Loucy (cell line): ENCODE measurements at regions not wholly inside any gene's neighbourhood (a gene's known extent, or its start where the extent isn't known, plus 50 kb on each side); places are given as distances from the start of the nearest gene placed in this dataset.

Experiments
- H2AFZ ChIP-seq: fragments of 200-600 bp; sonication (generic); 2 replicates; pipeline ENCODE4 v1.6.0; 2016; ENCODE audit warnings: antibody characterized with exemption, mild to moderate bottlenecking, low read length, moderate library complexity
- H3F3A ChIP-seq: fragments of 200-600 bp; 2 replicates; pipeline ENCODE4 v1.6.0; 2016; ENCODE audit warnings: antibody characterized with exemption, low read depth, mild to moderate bottlenecking
- H3K27me3 ChIP-seq: fragments of 200-600 bp; sonication (generic); 2 replicates; pipeline ENCODE4 v1.6.1; 2014; ENCODE audit warnings: low read length, mild to moderate bottlenecking; ENCODE audit not compliant: insufficient read depth, poor library complexity, severe bottlenecking
- H3K36me3 ChIP-seq: fragments of 200-600 bp; sonication (generic); 2 replicates; pipeline ENCODE4 v1.6.1; 2016; ENCODE audit warnings: low read length; ENCODE audit not compliant: insufficient read depth
- H3K4me1 ChIP-seq: fragments of 200-600 bp; sonication (generic); 2 replicates; pipeline ENCODE4 v1.5.1; 2014; ENCODE audit warnings: low read length, mild to moderate bottlenecking; ENCODE audit not compliant: insufficient read depth, poor library complexity, severe bottlenecking
- H3K4me2 ChIP-seq: fragments of 200-600 bp; sonication (generic); 2 replicates; pipeline ENCODE4 v1.6.0; 2014; ENCODE audit warnings: antibody characterized with exemption, low read length, low read depth, mild to moderate bottlenecking; ENCODE audit not compliant: poor library complexity, severe bottlenecking
- H3K4me3 ChIP-seq: fragments of 200-600 bp; sonication (generic); 2 replicates; pipeline ENCODE4 v1.5.1; 2014; ENCODE audit warnings: low read length, mild to moderate bottlenecking, mixed read lengths; ENCODE audit not compliant: poor library complexity, severe bottlenecking
- H3K79me2 ChIP-seq: fragments of 200-600 bp; sonication (generic); 2 replicates; pipeline ENCODE4 v1.6.1; 2014; ENCODE audit warnings: low read length; ENCODE audit not compliant: insufficient read depth
- H3K9ac ChIP-seq: fragments of 200-600 bp; sonication (generic); 2 replicates; pipeline ENCODE4 v1.6.0; 2014; ENCODE audit warnings: mild to moderate bottlenecking, low read depth, low read length, moderate library complexity; ENCODE audit not compliant: poor library complexity, severe bottlenecking
- H3K9me2 ChIP-seq: fragments of 200-600 bp; sonication (generic); replicated peaks from 2 replicates; pipeline ENCODE4 v1.6.1; 2016; ENCODE audit warnings: low read depth, low read length, mixed read lengths
- H3K9me3 ChIP-seq: fragments of 200-600 bp; sonication (generic); 2 replicates; pipeline ENCODE4 v1.6.1; 2014; ENCODE audit warnings: mild to moderate bottlenecking, antibody characterized with exemption, low read length, low read depth; ENCODE audit not compliant: insufficient read depth
- H4K20me1 ChIP-seq: fragments of 200-600 bp; sonication (generic); 2 replicates; pipeline ENCODE4 v1.6.0; 2014; ENCODE audit warnings: antibody characterized with exemption, low read length, mild to moderate bottlenecking; ENCODE audit not compliant: insufficient read depth, poor library complexity, severe bottlenecking
- CTCF ChIP-seq: fragments of 200-600 bp; sonication (generic); conservative IDR thresholded peaks from 2 replicates; pipeline ENCODE4 v1.5.1; 2014; ENCODE audit warnings: mild to moderate bottlenecking, antibody characterized with exemption, low read length
- EZH2phosphoT487 ChIP-seq: fragments of 200-600 bp; IDR thresholded peaks from 2 replicates; pipeline ENCODE4 v1.6.1; 2018; ENCODE audit warnings: antibody characterized with exemption, mild to moderate bottlenecking, moderate library complexity, borderline replicate concordance

- Histone ChIP-seq H3K4me3 (peak overlapping the region; percentile 15), H3K27me3 (no peaks in the 10 kb centered on the region), H4K20me1 (no peaks in the 10 kb centered on the region), H3K9me2 (no peaks in the 10 kb centered on the region), H3K36me3 (no peaks in the 10 kb centered on the region), H3K9ac (peak overlapping the region; percentile 4), H3K9me3 (no peaks in the 10 kb centered on the region), H3F3A (peaks cover 4% of the 10 kb centered on the region; the same call in 1 of the 2 replicates), H3K79me2 (no peaks in the 10 kb centered on the region), H3K4me2 (peak overlapping the region; percentile 57), H2AFZ (no peak overlapping the region), H3K4me1 (peaks cover 73% of the 10 kb centered on the region)
- no peak for TF ChIP-seq CTCF
- TF ChIP-seq EZH2phosphoT487 = no peak
These were observed 189.2 kb downstream of the PLPP4 start for GRCh38 chr10:120646159-120646732.

GRCh38 chr10:120646738-120647456, 189.9 kb downstream of the PLPP4 start:
- Histone ChIP-seq H3K27me3 (no peaks in the 10 kb centered on the region), H4K20me1 (no peaks in the 10 kb centered on the region), H3K9me2 (no peaks in the 10 kb centered on the region), H3K4me1 (peaks cover 67% of the 10 kb centered on the region), H3F3A (peaks cover 3% of the 10 kb centered on the region; the same call in 1 of the 2 replicates), H3K9ac (peak overlapping the region; percentile 4), H3K4me3 (peak overlapping the region; percentile 15), H3K36me3 (no peaks in the 10 kb centered on the region), H3K9me3 (no peaks in the 10 kb centered on the region), H3K4me2 (peak overlapping the region; percentile 57), H2AFZ (no peak overlapping the region), H3K79me2 (no peaks in the 10 kb centered on the region)
- TF ChIP-seq EZH2phosphoT487 (no peak), CTCF (peak; percentile 43; the same call in 1 of the 2 replicates)

- Histone ChIP-seq H3K9ac (no peak overlapping the region), H3K4me3 (no peak overlapping the region), H3K9me3 (no peaks in the 10 kb centered on the region), H3K27me3 (no peaks in the 10 kb centered on the region), H3K4me2 (no peak overlapping the region), H3F3A (no peaks in the 10 kb centered on the region), H4K20me1 (no peaks in the 10 kb centered on the region), H2AFZ (no peak overlapping the region), H3K79me2 (no peaks in the 10 kb centered on the region), H3K4me1 (peaks cover 31% of the 10 kb centered on the region), H3K36me3 (no peaks in the 10 kb centered on the region), H3K9me2 (no peaks in the 10 kb centered on the region)
- TF ChIP-seq EZH2phosphoT487 = no peak
- no peak for TF ChIP-seq CTCF
These were observed 193.8 kb downstream of the PLPP4 start for GRCh38 chr10:120650705-120651399.
